ENCODE measurements at regions not wholly inside any gene's neighbourhood (a gene's known extent, or its start where the extent isn't known, plus 50 kb on each side); places are given as distances from the start of the nearest gene placed in this dataset.

GRCh38 chr5:112634796-112635195 lies 102.9 kb upstream of the APC start:
- TF ChIP-seq, protein P1, sequence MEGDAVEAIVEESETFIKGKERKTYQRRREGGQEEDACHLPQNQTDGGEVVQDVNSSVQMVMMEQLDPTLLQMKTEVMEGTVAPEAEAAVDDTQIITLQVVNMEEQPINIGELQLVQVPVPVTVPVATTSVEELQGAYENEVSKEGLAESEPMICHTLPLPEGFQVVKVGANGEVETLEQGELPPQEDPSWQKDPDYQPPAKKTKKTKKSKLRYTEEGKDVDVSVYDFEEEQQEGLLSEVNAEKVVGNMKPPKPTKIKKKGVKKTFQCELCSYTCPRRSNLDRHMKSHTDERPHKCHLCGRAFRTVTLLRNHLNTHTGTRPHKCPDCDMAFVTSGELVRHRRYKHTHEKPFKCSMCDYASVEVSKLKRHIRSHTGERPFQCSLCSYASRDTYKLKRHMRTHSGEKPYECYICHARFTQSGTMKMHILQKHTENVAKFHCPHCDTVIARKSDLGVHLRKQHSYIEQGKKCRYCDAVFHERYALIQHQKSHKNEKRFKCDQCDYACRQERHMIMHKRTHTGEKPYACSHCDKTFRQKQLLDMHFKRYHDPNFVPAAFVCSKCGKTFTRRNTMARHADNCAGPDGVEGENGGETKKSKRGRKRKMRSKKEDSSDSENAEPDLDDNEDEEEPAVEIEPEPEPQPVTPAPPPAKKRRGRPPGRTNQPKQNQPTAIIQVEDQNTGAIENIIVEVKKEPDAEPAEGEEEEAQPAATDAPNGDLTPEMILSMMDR (conservative IDR thresholded peaks at IDR 0.05): no peak
- TF ChIP-seq ZFX (IDR thresholded peaks at IDR 0.05): no peak

All from C4-2B (cell line).